ENCODE measurements at regions not wholly inside any gene's neighbourhood (a gene's known extent, or its start where the extent isn't known, plus 50 kb on each side); places are given as distances from the start of the nearest gene placed in this dataset.
A peak's percentile ranks its signal among the peaks of the same experiment; 100 is the strongest.

- no peak for TF ChIP-seq CTCF (conservative IDR thresholded peaks at IDR 0.05; ENCODE audit: low read depth, low read length)
- DNase-seq (ENCODE audit: low read depth), result no peak
- no peak overlapping the region for H3K4me3 ChIP-seq (ENCODE audit: low read depth, low read length)
Observed at GRCh38 chr5:174911118-174911517, 186.7 kb downstream of the MSX2 start.

GRCh38 chr5:174910245-174910737 lies 185.9 kb downstream of the MSX2 start:
- peak; percentile 84 for TF ChIP-seq CTCF (conservative IDR thresholded peaks at IDR 0.05; ENCODE audit: low read depth, low read length)
- no peak overlapping the region for H3K4me3 ChIP-seq (ENCODE audit: low read depth, low read length)
- no peak for DNase-seq (ENCODE audit: low read depth)

GRCh38 chr5:174903172-174903732 lies 178.9 kb downstream of the MSX2 start:
- no peak overlapping the region for H3K4me3 ChIP-seq (ENCODE audit: low read depth, low read length)
- no peak for DNase-seq (ENCODE audit: low read depth)
- no peak for TF ChIP-seq CTCF (conservative IDR thresholded peaks at IDR 0.05; ENCODE audit: low read depth, low read length)

- DNase-seq (ENCODE audit: low read depth), result no peak
- H3K4me3 ChIP-seq (ENCODE audit: low read depth, low read length), result no peak overlapping the region
- no peak for TF ChIP-seq CTCF (conservative IDR thresholded peaks at IDR 0.05; ENCODE audit: low read depth, low read length)
Observed at GRCh38 chr5:174901336-174901735, 177.0 kb downstream of the MSX2 start.

GRCh38 chr5:174900240-174900865 lies 176.0 kb downstream of the MSX2 start:
- TF ChIP-seq CTCF (conservative IDR thresholded peaks at IDR 0.05; ENCODE audit: low read depth, low read length), result no peak
- DNase-seq (ENCODE audit: low read depth), result no peak
- no peak overlapping the region for H3K4me3 ChIP-seq (ENCODE audit: low read depth, low read length)

GRCh38 chr5:174897281-174897950 lies 173.0 kb downstream of the MSX2 start:
- H3K4me3 ChIP-seq (ENCODE audit: low read depth, low read length), result no peak overlapping the region
- no peak for TF ChIP-seq CTCF (conservative IDR thresholded peaks at IDR 0.05; ENCODE audit: low read depth, low read length)
- DNase-seq (ENCODE audit: low read depth), result no peak
